ENCODE measurements at regions not wholly inside any gene's neighbourhood (a gene's known extent, or its start where the extent isn't known, plus 50 kb on each side); places are given as distances from the start of the nearest gene placed in this dataset.

DNA sequence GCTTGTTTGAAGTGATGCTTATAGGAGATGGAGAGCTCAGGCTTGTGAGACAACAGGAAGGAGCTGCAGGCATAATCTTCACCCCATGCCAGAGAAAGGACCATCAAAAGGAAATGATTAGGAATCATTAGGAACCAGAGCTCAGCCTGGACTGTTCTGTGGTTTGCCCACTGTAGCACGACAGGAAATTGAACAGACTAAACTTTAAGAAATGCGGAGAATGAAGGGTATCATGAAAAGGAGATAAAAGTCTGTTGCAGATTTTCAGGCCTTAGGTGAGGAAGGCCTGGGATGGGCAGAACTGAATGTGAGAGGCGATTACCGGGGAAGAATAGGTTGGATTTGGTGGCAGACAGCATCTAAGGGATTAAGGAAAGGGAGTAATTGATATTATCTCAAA is 292.0 kb upstream of the PLXNA2 start:
- Histone ChIP-seq H3K4me1 (ENCODE audit: low read length) (no peaks in the 10 kb centered on the region), H3K27ac (ENCODE audit: low read length) (no peak overlapping the region), H3K4me3 (ENCODE audit: low read length) (no peak overlapping the region), H3K9me2 (replicated peaks; ENCODE audit: insufficient read depth, low read length) (no peaks in the 10 kb centered on the region), H3K9me3 (replicated peaks; ENCODE audit: insufficient read depth, low read length) (no peaks in the 10 kb centered on the region), H3K4me2 (ENCODE audit: low read depth, low read length) (no peak overlapping the region), H3K79me2 (ENCODE audit: low read length) (no peaks in the 10 kb centered on the region), H2AFZ (ENCODE audit: low read length) (no peak overlapping the region), H4K20me1 (ENCODE audit: insufficient read depth, low read length) (no peaks in the 10 kb centered on the region), H3K36me3 (replicated peaks; ENCODE audit: insufficient read depth, low read length) (no peaks in the 10 kb centered on the region), H3K9ac (ENCODE audit: low read length) (no peak overlapping the region), H3K27me3 (replicated peaks; ENCODE audit: insufficient read depth, low read length) (no peaks in the 10 kb centered on the region), H3F3A (ENCODE audit: insufficient read depth, low read length) (no peaks in the 10 kb centered on the region)
- no peak for DNase-seq
- TF ChIP-seq EZH2phosphoT487 (IDR thresholded peaks at IDR 0.05; ENCODE audit: low read length) = no peak

DNA sequence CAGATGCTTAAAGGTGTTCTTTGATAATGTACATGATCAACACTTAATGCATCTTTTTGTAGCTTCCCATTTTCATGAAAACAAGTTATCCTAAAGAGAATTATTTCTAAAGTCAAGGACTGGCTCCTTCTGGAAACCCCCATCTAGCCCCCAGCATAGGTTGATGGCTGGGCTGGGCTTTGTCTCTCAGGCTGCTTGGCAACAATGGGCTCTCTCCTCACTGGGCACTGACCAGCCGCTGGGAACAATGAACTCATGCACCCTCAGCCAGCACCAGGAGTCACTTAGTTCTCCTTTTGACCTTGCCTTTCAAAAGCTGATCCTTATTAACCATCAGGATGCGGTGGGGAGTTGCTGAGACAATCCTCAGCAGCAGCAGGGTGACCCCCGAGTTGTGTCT is 293.0 kb upstream of the PLXNA2 start:
- Histone ChIP-seq H3K79me2 (ENCODE audit: low read length) (no peaks in the 10 kb centered on the region), H3K9me2 (replicated peaks; ENCODE audit: insufficient read depth, low read length) (no peaks in the 10 kb centered on the region), H3K27me3 (replicated peaks; ENCODE audit: insufficient read depth, low read length) (no peaks in the 10 kb centered on the region), H3K4me3 (ENCODE audit: low read length) (no peak overlapping the region), H3K36me3 (replicated peaks; ENCODE audit: insufficient read depth, low read length) (no peaks in the 10 kb centered on the region), H4K20me1 (ENCODE audit: insufficient read depth, low read length) (no peaks in the 10 kb centered on the region), H3K9me3 (replicated peaks; ENCODE audit: insufficient read depth, low read length) (no peaks in the 10 kb centered on the region), H3F3A (ENCODE audit: insufficient read depth, low read length) (no peaks in the 10 kb centered on the region), H3K9ac (ENCODE audit: low read length) (no peak overlapping the region), H3K4me2 (ENCODE audit: low read depth, low read length) (no peak overlapping the region), H3K27ac (ENCODE audit: low read length) (no peak overlapping the region), H3K4me1 (ENCODE audit: low read length) (no peaks in the 10 kb centered on the region), H2AFZ (ENCODE audit: low read length) (no peak overlapping the region)
- TF ChIP-seq EZH2phosphoT487 (IDR thresholded peaks at IDR 0.05; ENCODE audit: low read length) (no peak), EZH2 (optimal IDR thresholded peaks at IDR 0.05; ENCODE audit: low read depth, low read length) (no peak)
- TF ChIP-seq, protein P1, sequence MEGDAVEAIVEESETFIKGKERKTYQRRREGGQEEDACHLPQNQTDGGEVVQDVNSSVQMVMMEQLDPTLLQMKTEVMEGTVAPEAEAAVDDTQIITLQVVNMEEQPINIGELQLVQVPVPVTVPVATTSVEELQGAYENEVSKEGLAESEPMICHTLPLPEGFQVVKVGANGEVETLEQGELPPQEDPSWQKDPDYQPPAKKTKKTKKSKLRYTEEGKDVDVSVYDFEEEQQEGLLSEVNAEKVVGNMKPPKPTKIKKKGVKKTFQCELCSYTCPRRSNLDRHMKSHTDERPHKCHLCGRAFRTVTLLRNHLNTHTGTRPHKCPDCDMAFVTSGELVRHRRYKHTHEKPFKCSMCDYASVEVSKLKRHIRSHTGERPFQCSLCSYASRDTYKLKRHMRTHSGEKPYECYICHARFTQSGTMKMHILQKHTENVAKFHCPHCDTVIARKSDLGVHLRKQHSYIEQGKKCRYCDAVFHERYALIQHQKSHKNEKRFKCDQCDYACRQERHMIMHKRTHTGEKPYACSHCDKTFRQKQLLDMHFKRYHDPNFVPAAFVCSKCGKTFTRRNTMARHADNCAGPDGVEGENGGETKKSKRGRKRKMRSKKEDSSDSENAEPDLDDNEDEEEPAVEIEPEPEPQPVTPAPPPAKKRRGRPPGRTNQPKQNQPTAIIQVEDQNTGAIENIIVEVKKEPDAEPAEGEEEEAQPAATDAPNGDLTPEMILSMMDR (IDR thresholded peaks at IDR 0.05; ENCODE audit: low read length) = no peak
- DNase-seq = no peak

DNA sequence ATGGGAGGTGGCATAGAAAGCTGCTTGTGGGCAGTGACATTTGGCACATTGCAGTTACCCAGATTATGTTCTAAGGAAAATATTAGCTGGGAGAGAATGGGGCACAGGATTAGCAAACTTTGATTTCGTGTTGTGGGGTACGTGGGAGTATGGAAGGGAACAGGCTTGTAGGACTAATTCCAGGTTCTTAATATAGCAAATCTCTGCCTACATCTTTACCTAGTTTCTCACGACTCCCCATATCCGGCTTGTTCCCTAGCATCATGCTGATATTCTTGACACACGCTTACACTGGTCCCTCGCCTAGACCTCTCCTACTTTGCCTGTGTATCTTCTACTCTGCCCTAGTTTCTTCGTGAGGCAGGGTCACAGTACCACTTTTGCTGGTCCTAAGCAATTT is 293.9 kb upstream of the PLXNA2 start:
- H3K4me3 ChIP-seq (ENCODE audit: low read length) = no peak overlapping the region
- no peaks in the 10 kb centered on the region for H3K79me2 ChIP-seq (ENCODE audit: low read length)
- no peak for TF ChIP-seq EZH2 (optimal IDR thresholded peaks at IDR 0.05; ENCODE audit: low read depth, low read length)
- no peak for TF ChIP-seq EZH2phosphoT487 (IDR thresholded peaks at IDR 0.05; ENCODE audit: low read length)
- TF ChIP-seq, protein P1 (IDR thresholded peaks at IDR 0.05; ENCODE audit: low read length) = no peak
- H3K9me2 ChIP-seq (replicated peaks; ENCODE audit: insufficient read depth, low read length) = no peaks in the 10 kb centered on the region
- no peaks in the 10 kb centered on the region for H3K9me3 ChIP-seq (replicated peaks; ENCODE audit: insufficient read depth, low read length)
- H3K4me1 ChIP-seq (ENCODE audit: low read length) = no peaks in the 10 kb centered on the region
- no peaks in the 10 kb centered on the region for H3F3A ChIP-seq (ENCODE audit: insufficient read depth, low read length)
- no peaks in the 10 kb centered on the region for H4K20me1 ChIP-seq (ENCODE audit: insufficient read depth, low read length)
- H3K9ac ChIP-seq (ENCODE audit: low read length) = no peak overlapping the region
- no peak overlapping the region for H2AFZ ChIP-seq (ENCODE audit: low read length)
- no peaks in the 10 kb centered on the region for H3K27me3 ChIP-seq (replicated peaks; ENCODE audit: insufficient read depth, low read length)
- H3K36me3 ChIP-seq (replicated peaks; ENCODE audit: insufficient read depth, low read length) = no peaks in the 10 kb centered on the region
- no peak for DNase-seq
- no peak overlapping the region for H3K27ac ChIP-seq (ENCODE audit: low read length)
- no peak overlapping the region for H3K4me2 ChIP-seq (ENCODE audit: low read depth, low read length)

DNA sequence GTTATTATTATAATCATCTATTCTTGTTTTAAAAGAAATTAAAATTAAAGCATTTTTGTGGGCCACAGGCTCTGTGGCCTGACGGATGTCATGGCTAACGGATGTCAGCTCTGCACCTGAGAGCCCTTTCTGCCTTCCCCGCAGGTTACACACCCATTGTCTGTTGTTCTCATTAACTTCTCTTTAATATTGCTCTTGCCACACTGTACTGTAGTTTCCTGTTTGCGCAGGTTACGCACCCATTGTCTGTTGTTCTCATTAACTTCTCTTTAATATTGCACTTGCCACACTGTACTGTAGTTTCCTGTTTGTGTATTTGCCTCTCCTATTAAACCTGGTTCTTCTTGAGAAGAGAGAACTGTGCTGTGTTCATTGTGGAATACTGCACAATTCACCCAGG is 294.4 kb upstream of the PLXNA2 start:
- Histone ChIP-seq H2AFZ (ENCODE audit: low read length) (no peak overlapping the region), H3K79me2 (ENCODE audit: low read length) (no peaks in the 10 kb centered on the region), H4K20me1 (ENCODE audit: insufficient read depth, low read length) (no peaks in the 10 kb centered on the region), H3K36me3 (replicated peaks; ENCODE audit: insufficient read depth, low read length) (no peaks in the 10 kb centered on the region), H3K9ac (ENCODE audit: low read length) (no peak overlapping the region), H3K27me3 (replicated peaks; ENCODE audit: insufficient read depth, low read length) (no peaks in the 10 kb centered on the region), H3K9me3 (replicated peaks; ENCODE audit: insufficient read depth, low read length) (no peaks in the 10 kb centered on the region), H3K27ac (ENCODE audit: low read length) (no peak overlapping the region), H3F3A (ENCODE audit: insufficient read depth, low read length) (no peaks in the 10 kb centered on the region), H3K4me3 (ENCODE audit: low read length) (no peak overlapping the region), H3K9me2 (replicated peaks; ENCODE audit: insufficient read depth, low read length) (no peaks in the 10 kb centered on the region), H3K4me2 (ENCODE audit: low read depth, low read length) (no peak overlapping the region), H3K4me1 (ENCODE audit: low read length) (no peaks in the 10 kb centered on the region)
- no peak for TF ChIP-seq EZH2 (optimal IDR thresholded peaks at IDR 0.05; ENCODE audit: low read depth, low read length)
- TF ChIP-seq, protein P1 (IDR thresholded peaks at IDR 0.05; ENCODE audit: low read length) = no peak
- no peak for TF ChIP-seq EZH2phosphoT487 (IDR thresholded peaks at IDR 0.05; ENCODE audit: low read length)
- DNase-seq = no peak

All from MM.1S (cell line).